ENCODE measurements at regions not wholly inside any gene's neighbourhood (a gene's known extent, or its start where the extent isn't known, plus 50 kb on each side); places are given as distances from the start of the nearest gene placed in this dataset.

DNA sequence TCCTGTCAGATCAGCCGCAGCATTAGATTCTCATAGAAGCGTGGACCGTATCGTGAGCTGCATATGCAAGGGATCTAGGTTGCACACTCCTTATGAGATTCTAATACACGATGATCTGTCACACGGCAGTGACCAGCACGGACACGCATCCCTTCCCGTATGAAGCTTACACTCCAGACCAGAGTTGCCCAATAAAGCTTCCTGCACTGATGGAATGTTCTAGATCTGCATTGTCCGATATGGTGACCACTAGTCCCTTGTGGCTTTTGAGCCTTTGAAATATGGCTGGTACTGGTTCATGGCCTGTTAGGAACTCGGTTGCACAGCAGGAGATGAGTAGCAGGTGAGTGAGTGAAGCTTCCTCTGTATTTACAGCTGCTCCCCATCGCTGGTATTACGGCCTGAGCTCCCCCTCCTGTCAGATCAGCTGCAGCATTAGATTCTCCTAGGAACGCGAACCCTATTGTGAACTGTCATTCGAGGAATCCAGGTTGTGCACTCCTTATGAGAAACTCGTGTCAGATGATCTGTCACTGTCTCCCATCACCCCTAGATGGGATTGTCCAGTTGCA, 49.8 kb upstream of the ZCCHC14 start:
- ATAC-seq (ENCODE audit: low FRiP score): no peak
- TF ChIP-seq, protein P1, sequence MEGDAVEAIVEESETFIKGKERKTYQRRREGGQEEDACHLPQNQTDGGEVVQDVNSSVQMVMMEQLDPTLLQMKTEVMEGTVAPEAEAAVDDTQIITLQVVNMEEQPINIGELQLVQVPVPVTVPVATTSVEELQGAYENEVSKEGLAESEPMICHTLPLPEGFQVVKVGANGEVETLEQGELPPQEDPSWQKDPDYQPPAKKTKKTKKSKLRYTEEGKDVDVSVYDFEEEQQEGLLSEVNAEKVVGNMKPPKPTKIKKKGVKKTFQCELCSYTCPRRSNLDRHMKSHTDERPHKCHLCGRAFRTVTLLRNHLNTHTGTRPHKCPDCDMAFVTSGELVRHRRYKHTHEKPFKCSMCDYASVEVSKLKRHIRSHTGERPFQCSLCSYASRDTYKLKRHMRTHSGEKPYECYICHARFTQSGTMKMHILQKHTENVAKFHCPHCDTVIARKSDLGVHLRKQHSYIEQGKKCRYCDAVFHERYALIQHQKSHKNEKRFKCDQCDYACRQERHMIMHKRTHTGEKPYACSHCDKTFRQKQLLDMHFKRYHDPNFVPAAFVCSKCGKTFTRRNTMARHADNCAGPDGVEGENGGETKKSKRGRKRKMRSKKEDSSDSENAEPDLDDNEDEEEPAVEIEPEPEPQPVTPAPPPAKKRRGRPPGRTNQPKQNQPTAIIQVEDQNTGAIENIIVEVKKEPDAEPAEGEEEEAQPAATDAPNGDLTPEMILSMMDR (IDR thresholded peaks at IDR 0.05): no peak
- no peak for DNase-seq (ENCODE audit: low spot score)

Measured in omental fat pad (tissue), 3 donors.